A549 (cell line): ENCODE measurements at regions not wholly inside any gene's neighbourhood (a gene's known extent, or its start where the extent isn't known, plus 50 kb on each side); places are given as distances from the start of the nearest gene placed in this dataset.

Experiments
- ATAC-seq, 2 experiments: fragments of 200-7000 bp in 1 of 2; fragments of >200 bp in 1 of 2; cut with Nextera tagmentation in 1 of 2; cut with Tn5 transposase in 1 of 2; 3 replicates each; pipeline versions ENCODE4 v1.8.0 to v1.9.1; 2018 to 2020; ENCODE audit warnings: mild to moderate bottlenecking in 1 of 2, moderate library complexity in 1 of 2
- CTCF ChIA-PET: fragments of 300-600 bp; sonication (Branson Sonifier 250); formaldehyde crosslinking; extraction: SDS; loops from one replicate; lab custom pipeline; 2021; ENCODE audit warnings: antibody characterized with exemption, inconsistent platforms; lab: Yijun Ruan, JAX
- POLR2A ChIA-PET: fragments of 350-600 bp; formaldehyde crosslinking; extraction: SDS; loops from one replicate; lab custom pipeline; 2021; ENCODE audit warnings: antibody characterized with exemption, inconsistent platforms; lab: Yijun Ruan, JAX
- DNase-seq, 2 experiments: peaks; one replicate each; pipeline versions ENCODE4 v3.0.0 to v3.0.0-alpha.2; 2011 to 2016; ENCODE audit warnings: low read depth in 1 of 2, low spot score in 1 of 2
- FAIRE-seq: peaks from 2 replicates; lab custom pipeline; 2011; peaks lifted over from hg19 to GRCh38; lab: Jason Lieb, UNC
- H3K27ac ChIP-seq, 2 experiments: fragments of >200 bp; sonication (Bioruptor Twin); formaldehyde crosslinking; 3 replicates each; pipeline ENCODE4 v1.5.1; 2016 to 2017
- H3K4me1 ChIP-seq: fragments of >200 bp; sonication (Bioruptor Twin); formaldehyde crosslinking; 3 replicates; pipeline ENCODE4 v1.6.1; 2016
- H3K4me2 ChIP-seq: fragments of >200 bp; sonication (Bioruptor Twin); formaldehyde crosslinking; 3 replicates; pipeline ENCODE4 v1.6.1; 2016
- H3K4me3 ChIP-seq: fragments of >200 bp; sonication (Bioruptor Twin); formaldehyde crosslinking; 3 replicates; pipeline ENCODE4 v1.5.1; 2016
- H3K9me3 ChIP-seq: fragments of >200 bp; sonication (Bioruptor Twin); formaldehyde crosslinking; 3 replicates; pipeline ENCODE4 v1.6.1; 2016
- ATOH8 ChIP-seq: fragments of 250-450 bp; sonication (Bioruptor Pico); IDR thresholded peaks from 2 replicates; pipeline ENCODE4 v1.5.0; 2020; ENCODE audit warnings: low read depth, mild to moderate bottlenecking, moderate library complexity
- BHLHE40 ChIP-seq: IDR thresholded peaks from 2 replicates; pipeline ENCODE4 v1.6.1; 2012; ENCODE audit warnings: low read depth, low read length, inconsistent platforms
- CHD2 ChIP-seq: fragments of 150-350 bp; IDR thresholded peaks from 2 replicates; pipeline ENCODE4 v1.6.1; 2014; ENCODE audit warnings: low read length; ENCODE audit not compliant: partially characterized antibody
- CHD4 ChIP-seq: fragments of 200-600 bp; sonication (generic); IDR thresholded peaks from 2 replicates; pipeline ENCODE4 v1.6.1; 2016; ENCODE audit warnings: antibody characterized with exemption, mild to moderate bottlenecking, borderline replicate concordance
- EHF ChIP-seq: fragments of 250-450 bp; sonication (Bioruptor Pico); IDR thresholded peaks from 2 replicates; pipeline ENCODE4 v1.5.0; 2020; ENCODE audit warnings: mild to moderate bottlenecking
- FOSL2 ChIP-seq, 2 experiments: fragments of 450-650 bp in 1 of 2; fragments of >200 bp in 1 of 2; sonication (Bioruptor Twin) in 1 of 2; formaldehyde crosslinking; IDR thresholded peaks; 2 replicates each; pipeline versions ENCODE4 v1.5.0 to v1.6.1; 2016 to 2020; ENCODE audit warnings: mild to moderate bottlenecking in 1 of 2, moderate library complexity in 1 of 2
- HDAC2 ChIP-seq: fragments of 200-600 bp; sonication (generic); IDR thresholded peaks from 2 replicates; pipeline ENCODE4 v1.6.1; 2016
- HMGXB4 ChIP-seq: fragments of 250-450 bp; sonication (Bioruptor Pico); IDR thresholded peaks from 2 replicates; pipeline ENCODE4 v1.5.0; 2021; ENCODE audit warnings: mild to moderate bottlenecking, moderate library complexity, borderline replicate concordance
- HOXA7 ChIP-seq: fragments of 250-450 bp; sonication (Bioruptor Pico); IDR thresholded peaks from 2 replicates; pipeline ENCODE4 v1.5.0; 2020; ENCODE audit warnings: mild to moderate bottlenecking, moderate library complexity
- HOXB5 ChIP-seq: fragments of 250-450 bp; sonication (Bioruptor Pico); IDR thresholded peaks from 2 replicates; pipeline ENCODE4 v1.5.0; 2020; ENCODE audit warnings: mild to moderate bottlenecking, moderate library complexity
- KDM1A ChIP-seq: fragments of 200-600 bp; sonication (generic); IDR thresholded peaks from 2 replicates; pipeline ENCODE4 v1.6.1; 2016; ENCODE audit warnings: low read depth, mild to moderate bottlenecking
- KDM5A ChIP-seq: fragments of 200-600 bp; sonication (generic); IDR thresholded peaks from 2 replicates; pipeline ENCODE4 v1.6.1; 2016; ENCODE audit warnings: antibody characterized with exemption, mild to moderate bottlenecking
- MAZ ChIP-seq: fragments of 150-350 bp; IDR thresholded peaks from 2 replicates; pipeline ENCODE4 v1.6.1; 2014; ENCODE audit warnings: antibody characterized with exemption, low read depth, low read length, borderline replicate concordance
- NPAS2 ChIP-seq: fragments of 250-450 bp; sonication (Bioruptor Pico); IDR thresholded peaks from 2 replicates; pipeline ENCODE4 v1.8.0; 2022; ENCODE audit warnings: mild to moderate bottlenecking, moderate library complexity, borderline replicate concordance
- POLR2A ChIP-seq: IDR thresholded peaks from 2 replicates; pipeline ENCODE4 v1.6.1; 2012; ENCODE audit warnings: mild to moderate bottlenecking, low read length
- RAD21 ChIP-seq, 2 experiments: fragments of >200 bp in 1 of 2; sonication (Bioruptor Twin) in 1 of 2; formaldehyde crosslinking in 1 of 2; IDR thresholded peaks in 1 of 2; conservative IDR thresholded peaks in 1 of 2; 2 replicates in 1 of 2; 3 replicates in 1 of 2; pipeline ENCODE4 v1.6.1; 2012 to 2018; ENCODE audit warnings: inconsistent platforms in 1 of 2
- RARB ChIP-seq: fragments of 250-450 bp; sonication (Bioruptor Pico); IDR thresholded peaks from 2 replicates; pipeline ENCODE4 v1.8.0; 2021; ENCODE audit warnings: mild to moderate bottlenecking, moderate library complexity
- RFX5 ChIP-seq: fragments of 450-650 bp; IDR thresholded peaks from 2 replicates; pipeline ENCODE4 v1.7.1; 2014; ENCODE audit warnings: antibody characterized with exemption, mild to moderate bottlenecking, moderate library complexity
- TFCP2L1 ChIP-seq: fragments of 250-450 bp; sonication (Bioruptor Pico); IDR thresholded peaks from 2 replicates; pipeline ENCODE4 v1.5.0; 2021; ENCODE audit warnings: mild to moderate bottlenecking
- ZNF302 ChIP-seq: fragments of 250-450 bp; sonication (Bioruptor Pico); IDR thresholded peaks from 2 replicates; pipeline ENCODE4 v1.9.0; 2021; ENCODE audit warnings: inconsistent platforms, mild to moderate bottlenecking, moderate library complexity
- WGBS: methylation state at CpG from one replicate; pipeline ENCODE4 v1.1.6; 2017; ENCODE audit errors: missing lambda C conversion rate; 5-methylcytosine and 5-hydroxymethylcytosine counted together
- TF ChIP-seq, protein P1 (sequence below): IDR thresholded peaks from 2 replicates; pipeline ENCODE4 v1.6.1; 2012; ENCODE audit warnings: low read depth, borderline replicate concordance

- no peak for TF ChIP-seq ATOH8
- TF ChIP-seq CHD4, result no peak
- TF ChIP-seq RFX5, result no peak
- TF ChIP-seq EHF (CRISPR knock-in tag), result no peak
- no peak for TF ChIP-seq RAD21 (conservative IDR thresholded peaks at IDR 0.05 in 1 of 2, IDR thresholded peaks at IDR 0.05 in 1 of 2)
- no peak for TF ChIP-seq RARB (CRISPR knock-in tag)
Observed at GRCh38 chr13:104466016-104466415, 1399.8 kb upstream of the SLC10A2 start (continued).

- CTCF ChIA-PET, result no interaction called here
- no peak for FAIRE-seq
- ATAC-seq, result no peak
- no peaks in the 10 kb centered on the region for H3K4me1 ChIP-seq
- no peak for TF ChIP-seq FOSL2 (IDR thresholded peaks at IDR 0.05)
- no peak for TF ChIP-seq FOSL2 (CRISPR knock-in tag; IDR thresholded peaks at IDR 0.05)
- no peak for TF ChIP-seq MAZ
- no peak for TF ChIP-seq KDM5A
- no peak for TF ChIP-seq CHD2
- no peak for TF ChIP-seq ATOH8
- no peak for TF ChIP-seq HMGXB4 (CRISPR knock-in tag)
- TF ChIP-seq, all 56 proteins: peak for 0
- no peaks in the 10 kb centered on the region for H3K9me3 ChIP-seq
- POLR2A ChIA-PET, result no interaction called here
- H3K4me2 ChIP-seq, result no peak overlapping the region
- 0% methylated on average over 4 of the region's 4 CpGs for WGBS
- DNase-seq, result no peak
- H3K27ac ChIP-seq, result no peak overlapping the region
- H3K4me3 ChIP-seq, result no peak overlapping the region
Observed at GRCh38 chr13:104461049-104461448, 1394.8 kb upstream of the SLC10A2 start.

- CTCF ChIA-PET, result no interaction called here
- Histone ChIP-seq H3K9me3 (no peaks in the 10 kb centered on the region), H3K27ac (no peak overlapping the region), H3K4me1 (no peaks in the 10 kb centered on the region), H3K4me3 (no peak overlapping the region), H3K4me2 (no peak overlapping the region)
- FAIRE-seq, result no peak
- no peak for DNase-seq
- POLR2A ChIA-PET, result no interaction called here
- WGBS, result 2% methylated on average over 2 of the region's 2 CpGs
- TF ChIP-seq FOSL2 (IDR thresholded peaks at IDR 0.05) (no peak), FOSL2 (CRISPR knock-in tag; IDR thresholded peaks at IDR 0.05) (peak; percentile 51; the same call in 1 of the 2 replicates), TFCP2L1 (CRISPR knock-in tag) (no peak), MAZ (no peak)
- ATAC-seq, result no peak
Observed at GRCh38 chr13:104460554-104460953, 1394.3 kb upstream of the SLC10A2 start.

DNA sequence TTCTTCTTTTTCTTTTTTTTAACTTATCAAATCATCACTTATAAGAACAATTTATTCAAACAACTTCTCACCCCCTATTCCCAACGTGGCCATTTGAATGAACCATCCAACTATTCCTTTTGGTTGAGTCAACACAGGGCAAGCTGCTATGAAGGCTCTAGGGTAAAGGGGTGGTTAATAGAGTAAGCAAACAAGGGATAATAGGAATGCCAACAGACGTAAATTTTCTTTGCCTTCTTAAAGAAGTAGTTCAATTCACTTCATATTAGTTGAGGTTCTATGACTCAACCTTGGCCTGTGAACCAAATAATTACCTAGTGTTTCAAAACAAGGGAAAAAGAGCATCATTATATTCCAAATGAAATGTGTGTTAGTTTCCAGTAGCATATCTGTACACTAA lies 1383.8 kb upstream of the SLC10A2 start:
- CTCF ChIA-PET, result no interaction called here
- no peak for ATAC-seq
- Histone ChIP-seq H3K9me3 (no peaks in the 10 kb centered on the region), H3K27ac (no peak overlapping the region), H3K4me2 (no peak overlapping the region), H3K4me1 (no peaks in the 10 kb centered on the region), H3K4me3 (no peak overlapping the region)
- WGBS, result 2% methylated on average over 2 of the region's 2 CpGs
- no peak for DNase-seq
- POLR2A ChIA-PET, result no interaction called here
- no peak for FAIRE-seq
- TF ChIP-seq, protein P1, sequence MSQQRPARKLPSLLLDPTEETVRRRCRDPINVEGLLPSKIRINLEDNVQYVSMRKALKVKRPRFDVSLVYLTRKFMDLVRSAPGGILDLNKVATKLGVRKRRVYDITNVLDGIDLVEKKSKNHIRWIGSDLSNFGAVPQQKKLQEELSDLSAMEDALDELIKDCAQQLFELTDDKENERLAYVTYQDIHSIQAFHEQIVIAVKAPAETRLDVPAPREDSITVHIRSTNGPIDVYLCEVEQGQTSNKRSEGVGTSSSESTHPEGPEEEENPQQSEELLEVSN, result no peak
- no peak for TF ChIP-seq MAZ
- TF ChIP-seq CHD2, result no peak
- no peak for TF ChIP-seq HOXA7 (CRISPR knock-in tag)
- TF ChIP-seq HMGXB4 (CRISPR knock-in tag), result no peak
- TF ChIP-seq POLR2A, result no peak
- TF ChIP-seq KDM1A, result no peak
- TF ChIP-seq BHLHE40, result no peak
- TF ChIP-seq NPAS2 (CRISPR knock-in tag), result no peak
- no peak for TF ChIP-seq EHF (CRISPR knock-in tag)
- no peak for TF ChIP-seq HDAC2
- TF ChIP-seq HOXB5 (CRISPR knock-in tag), result no peak
- no peak for TF ChIP-seq ZNF302 (CRISPR knock-in tag)
